ENCODE measurements at regions not wholly inside any gene's neighbourhood (a gene's known extent, or its start where the extent isn't known, plus 50 kb on each side); places are given as distances from the start of the nearest gene placed in this dataset.

GRCh38 chr1:80003250-80003649, 996.7 kb upstream of the ADGRL4 start:
- TF ChIP-seq POLR2A (IDR thresholded peaks at IDR 0.05) (no peak), CTCF (IDR thresholded peaks at IDR 0.05) (no peak), POLR2AphosphoS5 (IDR thresholded peaks at IDR 0.05) (no peak)

Data from breast epithelium (tissue), 3 donors.